H1 (cell line): ENCODE measurements at regions not wholly inside any gene's neighbourhood (a gene's known extent, or its start where the extent isn't known, plus 50 kb on each side); places are given as distances from the start of the nearest gene placed in this dataset.

Experiments
- EZH2 ChIP-seq: fragments of 200-600 bp; sonication (generic); IDR thresholded peaks from 2 replicates; pipeline ENCODE4 v1.7.1; 2012; ENCODE audit warnings: low read depth, mild to moderate bottlenecking, moderate library complexity, low read length, inconsistent platforms; ENCODE audit not compliant: severe bottlenecking
- TF ChIP-seq, protein P1 (sequence below): IDR thresholded peaks from 2 replicates; pipeline ENCODE4 v1.6.1; 2011; ENCODE audit warnings: low read length, improper control_type of control experiment

DNA sequence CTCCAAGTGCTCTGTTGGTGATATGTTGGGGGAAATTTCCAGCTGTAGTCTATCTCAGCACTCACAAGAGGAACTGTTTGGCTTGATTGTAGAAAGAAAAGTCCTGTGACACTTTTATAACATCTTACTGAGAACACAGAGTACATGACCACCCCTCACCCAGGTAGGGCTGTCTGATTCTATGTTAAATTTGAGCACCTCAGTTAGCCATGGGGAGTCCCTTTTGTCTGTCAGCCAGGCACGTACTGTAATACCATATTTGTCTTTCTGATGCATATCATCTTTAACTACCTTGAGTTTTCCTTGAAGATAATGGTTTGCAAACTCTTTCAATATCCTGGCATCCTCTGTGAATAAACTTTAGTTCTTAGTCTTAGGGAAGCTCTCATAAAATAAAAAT, 164.5 kb downstream of the IZUMO3 start (continued):
- no peak for TF ChIP-seq EZH2
- TF ChIP-seq, protein P1, sequence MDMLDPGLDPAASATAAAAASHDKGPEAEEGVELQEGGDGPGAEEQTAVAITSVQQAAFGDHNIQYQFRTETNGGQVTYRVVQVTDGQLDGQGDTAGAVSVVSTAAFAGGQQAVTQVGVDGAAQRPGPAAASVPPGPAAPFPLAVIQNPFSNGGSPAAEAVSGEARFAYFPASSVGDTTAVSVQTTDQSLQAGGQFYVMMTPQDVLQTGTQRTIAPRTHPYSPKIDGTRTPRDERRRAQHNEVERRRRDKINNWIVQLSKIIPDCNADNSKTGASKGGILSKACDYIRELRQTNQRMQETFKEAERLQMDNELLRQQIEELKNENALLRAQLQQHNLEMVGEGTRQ = no peak
- TF ChIP-seq, all 59 proteins: peak for 0
